GM12878 (cell line): ENCODE measurements at regions not wholly inside any gene's neighbourhood (a gene's known extent, or its start where the extent isn't known, plus 50 kb on each side); places are given as distances from the start of the nearest gene placed in this dataset.

Experiments
- ATAC-seq: fragments of 200-7000 bp; cut with Tn5 transposase; 3 replicates; pipeline ENCODE4 v1.9.1; 2020; ENCODE audit warnings: mild to moderate bottlenecking, moderate library complexity
- BruUV-seq: library from RNA; stranded (reverse); fragments of 400-500 nt; replicated peaks from 2 replicates; lab custom pipeline; 2021; lab: Mats Ljungman, UMichigan
- CTCF ChIA-PET: fragments of 300-600 bp; sonication (Branson Sonifier 250); formaldehyde crosslinking; extraction: SDS; loops from one replicate; lab custom pipeline; 2021; ENCODE audit warnings: inconsistent platforms; lab: Yijun Ruan, JAX
- POLR2A ChIA-PET: fragments of 350-600 bp; formaldehyde crosslinking; extraction: SDS; loops from one replicate; lab custom pipeline; 2021; ENCODE audit warnings: inconsistent platforms; lab: Charles Lee
- RAD21 ChIA-PET: fragments of 300-600 bp; sonication (Branson Sonifier 250); formaldehyde crosslinking; loops from one replicate; lab custom pipeline; 2023; ENCODE audit warnings: antibody characterized with exemption; ENCODE audit not compliant: unreplicated experiment; lab: Charles Lee
- SMC1A ChIA-PET: fragments of 300-600 bp; sonication (Branson Sonifier 250); formaldehyde crosslinking; loops from one replicate; lab custom pipeline; 2023; ENCODE audit not compliant: unreplicated experiment, uncharacterized antibody; lab: Charles Lee
- DNase-seq: peaks from one replicate; pipeline ENCODE4 v3.0.0-alpha.2; 2011; ENCODE audit warnings: low read depth, low spot score
- FAIRE-seq: peaks from 3 replicates; lab custom pipeline; 2011; peaks lifted over from hg19 to GRCh38; lab: Jason Lieb, UNC
- H2AFZ ChIP-seq: 2 replicates; pipeline ENCODE4 v1.6.0; 2011; ENCODE audit warnings: low read depth, low read length, control low read depth; ENCODE audit not compliant: control insufficient read depth
- H3K27ac ChIP-seq: 2 replicates; pipeline ENCODE4 v1.5.1; 2011; ENCODE audit warnings: control low read depth; ENCODE audit not compliant: control insufficient read depth, insufficient read depth
- H3K27me3 ChIP-seq, 2 experiments: replicated peaks in 1 of 2; 2 replicates each; pipeline versions ENCODE4 v1.6.0 to v1.6.1; 2011; ENCODE audit warnings: low read length in 1 of 2; ENCODE audit not compliant: control insufficient read depth in 2 of 2, insufficient read depth in 2 of 2
- H3K36me3 ChIP-seq, 2 experiments: 2 replicates each; pipeline ENCODE4 v1.5.1; 2011; ENCODE audit warnings: low read length in 1 of 2; ENCODE audit not compliant: control insufficient read depth in 2 of 2, insufficient read depth in 2 of 2
- H3K4me1 ChIP-seq: 2 replicates; pipeline ENCODE4 v1.6.1; 2011; ENCODE audit warnings: mild to moderate bottlenecking, low read length, moderate library complexity, mixed read lengths; ENCODE audit not compliant: control insufficient read depth, insufficient read depth
- H3K4me2 ChIP-seq: 2 replicates; pipeline ENCODE4 v1.6.0; 2011; ENCODE audit warnings: control low read depth; ENCODE audit not compliant: control insufficient read depth, insufficient read depth
- H3K4me3 ChIP-seq: fragments of 200-600 bp; sonication (generic); 2 replicates; pipeline ENCODE4 v1.5.1; 2016
- H3K79me2 ChIP-seq: 2 replicates; pipeline ENCODE4 v1.6.0; 2011; ENCODE audit warnings: low read length; ENCODE audit not compliant: control insufficient read depth, insufficient read depth
- H3K9ac ChIP-seq: 2 replicates; pipeline ENCODE4 v1.8.0; 2011; ENCODE audit warnings: low read length, control low read depth, mixed read lengths; ENCODE audit not compliant: control insufficient read depth, insufficient read depth
- H3K9me3 ChIP-seq: replicated peaks from 3 replicates; pipeline ENCODE4 v1.5.1; 2011; ENCODE audit warnings: mild to moderate bottlenecking, low read length; ENCODE audit not compliant: control insufficient read depth, insufficient read depth
- H4K20me1 ChIP-seq: 2 replicates; pipeline ENCODE4 v1.6.0; 2011; ENCODE audit not compliant: control insufficient read depth, insufficient read depth
- E2F8 ChIP-seq: fragments of 450-650 bp; IDR thresholded peaks from 2 replicates; pipeline ENCODE4 v1.6.1; 2018; ENCODE audit warnings: mild to moderate bottlenecking, low read depth, moderate library complexity; ENCODE audit not compliant: partially characterized antibody
- EED ChIP-seq: sonication (generic); IDR thresholded peaks from 2 replicates; pipeline ENCODE4 v1.6.1; 2016; ENCODE audit warnings: antibody characterized with exemption, low read depth
- HCFC1 ChIP-seq: fragments of 150-350 bp; IDR thresholded peaks from 2 replicates; pipeline ENCODE4 v1.6.1; 2014; ENCODE audit warnings: low read length
- IKZF2 ChIP-seq, 2 experiments: fragments of 450-650 bp; IDR thresholded peaks; 2 replicates each; pipeline ENCODE4 v1.6.1; 2017; ENCODE audit warnings: mild to moderate bottlenecking in 2 of 2, moderate library complexity in 2 of 2
- IRF4 ChIP-seq: IDR thresholded peaks from 2 replicates; pipeline ENCODE4 v1.6.1; 2011; ENCODE audit warnings: low read depth, low read length
- KAT2A ChIP-seq: conservative IDR thresholded peaks from 2 replicates; pipeline ENCODE4 v1.6.1; 2011; ENCODE audit warnings: low read depth, low read length; ENCODE audit not compliant: control insufficient read depth
- MEF2B ChIP-seq: fragments of 450-650 bp; IDR thresholded peaks from 2 replicates; pipeline ENCODE4 v1.6.1; 2018; ENCODE audit warnings: mild to moderate bottlenecking, moderate library complexity; ENCODE audit not compliant: partially characterized antibody, poor library complexity, severe bottlenecking
- MYC ChIP-seq: IDR thresholded peaks from 2 replicates; pipeline ENCODE4 v1.6.1; 2011; ENCODE audit warnings: mild to moderate bottlenecking, low read length, moderate library complexity, inconsistent platforms; ENCODE audit not compliant: insufficient read depth, insufficient replicate concordance, insufficient read length, severe bottlenecking
- NFYA ChIP-seq: IDR thresholded peaks from 2 replicates; pipeline ENCODE4 v1.6.1; 2011; ENCODE audit warnings: low read depth, mild to moderate bottlenecking, low read length, improper control_type of control experiment, borderline replicate concordance
- PKNOX1 ChIP-seq: fragments of 450-650 bp; IDR thresholded peaks from 2 replicates; pipeline ENCODE4 v1.6.1; 2016; ENCODE audit warnings: mild to moderate bottlenecking
- RUNX3 ChIP-seq: IDR thresholded peaks from 2 replicates; pipeline ENCODE4 v1.6.1; 2012; ENCODE audit warnings: low read length, inconsistent platforms
- SRF ChIP-seq, 2 experiments: IDR thresholded peaks; 2 replicates each; pipeline ENCODE4 v1.6.1; 2011; ENCODE audit warnings: low read depth in 2 of 2, low read length in 2 of 2, mild to moderate bottlenecking in 1 of 2, moderate library complexity in 1 of 2
- STAT1 ChIP-seq: fragments of 450-650 bp; conservative IDR thresholded peaks from 2 replicates; pipeline ENCODE4 v1.6.1; 2014; ENCODE audit warnings: antibody characterized with exemption, mild to moderate bottlenecking
- SUPT20H ChIP-seq: IDR thresholded peaks from 2 replicates; pipeline ENCODE4 v1.6.1; 2011; ENCODE audit warnings: low read depth, mild to moderate bottlenecking, low read length, moderate library complexity, borderline replicate concordance; ENCODE audit not compliant: control insufficient read depth
- TARDBP ChIP-seq: IDR thresholded peaks from 2 replicates; pipeline ENCODE4 v1.6.1; 2016; ENCODE audit warnings: borderline replicate concordance
- TCF3 ChIP-seq: IDR thresholded peaks from 2 replicates; pipeline ENCODE4 v1.6.1; 2012; ENCODE audit warnings: low read depth, mild to moderate bottlenecking, low read length, borderline replicate concordance; ENCODE audit not compliant: insufficient read depth
- ZBTB11 ChIP-seq: fragments of 450-650 bp; formaldehyde crosslinking; IDR thresholded peaks from 2 replicates; pipeline ENCODE4 v1.5.0; 2022; ENCODE audit warnings: mild to moderate bottlenecking, missing genetic modification characterization
- WGBS: methylation state at CpG from one replicate; pipeline ENCODE4 v1.1.6; 2016; ENCODE audit warnings: low lambda C conversion rate; ENCODE audit not compliant: insufficient replicate concordance, insufficient coverage; ENCODE audit errors: missing lambda C conversion rate; 5-methylcytosine and 5-hydroxymethylcytosine counted together
- in situ Hi-C: fragments of 300-500 bp; cut with MboI; formaldehyde crosslinking; loops from 9 replicates; pipeline ENCODE4 v1.14.3; 2018; ENCODE audit warnings: mixed read lengths
- intact Hi-C: fragments of 100-400 bp; cut with micrococcal nuclease; formaldehyde crosslinking; loops from one replicate; pipeline ENCODE4 v1.14.2; 2022; ENCODE audit not compliant: unreplicated experiment

- TF ChIP-seq TCF3 (no peak), IRF4 (no peak)
These were observed 154.7 kb downstream of the TSN start (continued) for GRCh38 chr2:121910139-121910538.

- SMC1A ChIA-PET, result no interaction called here
- no peak overlapping the region for H3K27ac ChIP-seq
- H3K27me3 ChIP-seq, result no peaks in the 10 kb centered on the region
- DNase-seq, result no peak
- FAIRE-seq, result no peak
- POLR2A ChIA-PET, result no interaction called here
- RAD21 ChIA-PET, result no interaction called here
- CTCF ChIA-PET, result no interaction called here
- 58% methylated on average over 4 of the region's 4 CpGs for WGBS
- H2AFZ ChIP-seq, result no peak overlapping the region
- H3K4me1 ChIP-seq, result no peaks in the 10 kb centered on the region
- no peaks in the 10 kb centered on the region for H3K36me3 ChIP-seq
- no peaks in the 10 kb centered on the region for H4K20me1 ChIP-seq
- H3K9ac ChIP-seq, result no peak overlapping the region
- no peaks in the 10 kb centered on the region for H3K9me3 ChIP-seq
- no peaks in the 10 kb centered on the region for H3K79me2 ChIP-seq
- no TSS peak for BruUV-seq
- H3K4me3 ChIP-seq, result no peak overlapping the region
- no peak for ATAC-seq
- intact Hi-C loops (no loop called here), in situ Hi-C loops (no loop called here)
- TF ChIP-seq PKNOX1 (no peak), SUPT20H (no peak), SRF (IDR thresholded peaks at IDR 0.05; ENCODE audit: low read depth in 2 of 2, low read length in 2 of 2) (no peak), RUNX3 (no peak), HCFC1 (no peak), KAT2A (no peak), MYC (no peak), MEF2B (no peak), STAT1 (no peak), NFYA (no peak), ZBTB11 (CRISPR knock-in tag) (no peak), TARDBP (no peak), IKZF2 (IDR thresholded peaks at IDR 0.05) (no peak), EED (no peak), E2F8 (no peak)
- no peak overlapping the region for H3K4me2 ChIP-seq
These were observed 155.6 kb downstream of the TSN start for GRCh38 chr2:121911036-121911435.
